ENCODE measurements at regions not wholly inside any gene's neighbourhood (a gene's known extent, or its start where the extent isn't known, plus 50 kb on each side); places are given as distances from the start of the nearest gene placed in this dataset.

- TF ChIP-seq CTCF (IDR thresholded peaks at IDR 0.05; ENCODE audit: insufficient read depth, low read depth, low read length), result no peak
- peak; percentile 84 for DNase-seq (ENCODE audit: low read depth)
Measured at GRCh38 chrX:9310616-9311015, 154.2 kb upstream of the TBL1X start.

GRCh38 chrX:9311421-9312160 is 153.3 kb upstream of the TBL1X start:
- no peak for TF ChIP-seq CTCF (IDR thresholded peaks at IDR 0.05; ENCODE audit: insufficient read depth, low read depth, low read length)
- DNase-seq (ENCODE audit: low read depth), result peak; percentile 56
- H3K4me3 ChIP-seq (ENCODE audit: low read depth, low read length), result no peak overlapping the region

More at GRCh38 chrX:9310616-9311015, 154.2 kb upstream of the TBL1X start:
- no peak overlapping the region for H3K4me3 ChIP-seq (ENCODE audit: low read depth, low read length)

GRCh38 chrX:9312922-9313867 is 151.7 kb upstream of the TBL1X start:
- no peak overlapping the region for H3K4me3 ChIP-seq (ENCODE audit: low read depth, low read length)
- DNase-seq (ENCODE audit: low read depth), result no peak
- peak; percentile 57 for TF ChIP-seq CTCF (IDR thresholded peaks at IDR 0.05; ENCODE audit: insufficient read depth, low read depth, low read length)

GRCh38 chrX:9315086-9315485 is 149.8 kb upstream of the TBL1X start:
- peak; percentile 73 for DNase-seq (ENCODE audit: low read depth)

GRCh38 chrX:9316096-9316495 is 148.8 kb upstream of the TBL1X start:
- no peak for TF ChIP-seq CTCF (IDR thresholded peaks at IDR 0.05; ENCODE audit: insufficient read depth, low read depth, low read length)
- no peak overlapping the region for H3K4me3 ChIP-seq (ENCODE audit: low read depth, low read length)
- DNase-seq (ENCODE audit: low read depth), result peak; percentile 63

More at GRCh38 chrX:9315086-9315485, 149.8 kb upstream of the TBL1X start:
- no peak for TF ChIP-seq CTCF (IDR thresholded peaks at IDR 0.05; ENCODE audit: insufficient read depth, low read depth, low read length)
- no peak overlapping the region for H3K4me3 ChIP-seq (ENCODE audit: low read depth, low read length)

- DNase-seq (ENCODE audit: low read depth), result no peak
- TF ChIP-seq CTCF (IDR thresholded peaks at IDR 0.05; ENCODE audit: insufficient read depth, low read depth, low read length), result no peak
- no peak overlapping the region for H3K4me3 ChIP-seq (ENCODE audit: low read depth, low read length)
Measured at GRCh38 chrX:9317176-9317575, 147.7 kb upstream of the TBL1X start.
